SKM-1 treated with dmso at 0.1 percent for 144 hours (cell line): ENCODE measurements at regions not wholly inside any gene's neighbourhood (a gene's known extent, or its start where the extent isn't known, plus 50 kb on each side); places are given as distances from the start of the nearest gene placed in this dataset.
"Not testable (repeated sequence)": the region's sequence is repeated elsewhere in the genome, so short reads cannot be mapped to it uniquely, and the experiment has no call there.

Experiments
- DNase-seq: peaks from one replicate; lab custom pipeline; 2025; ENCODE audit not compliant: unreplicated experiment; lab: John Stamatoyannopoulos, UW

DNA sequence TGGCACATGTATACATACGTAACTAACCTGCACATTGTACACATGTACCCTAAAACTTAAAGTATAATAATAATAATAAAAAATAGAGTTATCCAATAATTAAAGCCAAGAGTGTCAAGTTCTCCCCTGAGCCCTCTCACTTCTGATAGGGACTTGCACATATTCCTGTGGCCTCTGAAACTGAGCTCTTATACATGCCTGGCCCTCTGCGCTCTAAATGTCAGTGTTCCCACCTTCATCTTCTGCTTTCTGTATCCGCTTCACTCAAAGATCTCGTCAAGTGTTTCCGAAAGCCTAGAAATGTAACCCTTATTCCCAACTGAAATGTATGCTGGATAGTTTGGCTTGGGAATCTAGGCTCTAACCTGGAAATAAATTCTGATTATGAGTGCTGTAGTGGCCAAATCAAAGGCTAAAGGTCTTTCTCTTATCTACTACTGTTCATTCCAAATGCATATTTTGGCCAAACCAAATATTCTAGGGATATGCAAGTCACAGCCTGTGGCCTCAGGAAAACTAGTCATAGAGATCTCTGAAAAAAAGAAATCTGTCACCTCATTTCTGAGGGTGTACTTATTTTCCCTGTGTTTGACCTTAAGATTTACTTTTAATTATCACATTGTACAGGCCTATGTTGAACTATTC is 99.5 kb upstream of the LYPLAL1 start:
- no peak for DNase-seq

DNA sequence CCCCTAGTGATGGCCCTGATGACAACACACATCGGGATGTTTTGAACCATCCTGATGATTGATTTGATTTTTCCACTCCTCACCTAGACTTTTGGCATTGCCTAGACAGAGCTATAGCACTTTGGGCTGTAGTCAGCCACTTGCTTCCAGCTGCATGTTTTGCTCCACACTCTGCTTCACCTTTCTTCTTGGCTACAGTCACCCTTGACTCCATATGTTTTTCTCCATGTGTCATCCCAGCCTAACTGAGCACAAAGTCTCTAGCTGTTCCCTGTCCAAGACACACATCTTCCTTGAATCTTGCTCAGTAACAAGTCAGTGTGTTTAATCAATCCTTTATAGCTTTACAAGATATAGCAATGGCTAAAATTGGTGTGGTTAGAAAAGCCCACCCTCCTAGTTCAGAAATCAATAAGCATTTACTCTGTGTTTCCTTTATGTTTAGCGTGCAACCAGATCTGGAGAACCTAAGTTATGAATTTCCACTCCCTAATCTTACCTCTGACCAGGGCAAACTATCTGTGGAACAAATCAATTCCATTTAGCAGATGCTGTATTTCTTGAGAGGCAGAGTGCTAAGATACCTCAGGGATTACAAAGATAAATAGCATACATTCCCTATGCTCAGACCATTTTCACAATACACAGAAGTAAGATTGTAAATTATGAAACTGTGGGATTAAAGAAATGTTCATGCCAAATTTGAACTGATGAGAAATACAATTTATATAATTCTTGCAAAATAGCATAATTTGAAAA is 98.4 kb upstream of the LYPLAL1 start:
- no peak for DNase-seq

DNA sequence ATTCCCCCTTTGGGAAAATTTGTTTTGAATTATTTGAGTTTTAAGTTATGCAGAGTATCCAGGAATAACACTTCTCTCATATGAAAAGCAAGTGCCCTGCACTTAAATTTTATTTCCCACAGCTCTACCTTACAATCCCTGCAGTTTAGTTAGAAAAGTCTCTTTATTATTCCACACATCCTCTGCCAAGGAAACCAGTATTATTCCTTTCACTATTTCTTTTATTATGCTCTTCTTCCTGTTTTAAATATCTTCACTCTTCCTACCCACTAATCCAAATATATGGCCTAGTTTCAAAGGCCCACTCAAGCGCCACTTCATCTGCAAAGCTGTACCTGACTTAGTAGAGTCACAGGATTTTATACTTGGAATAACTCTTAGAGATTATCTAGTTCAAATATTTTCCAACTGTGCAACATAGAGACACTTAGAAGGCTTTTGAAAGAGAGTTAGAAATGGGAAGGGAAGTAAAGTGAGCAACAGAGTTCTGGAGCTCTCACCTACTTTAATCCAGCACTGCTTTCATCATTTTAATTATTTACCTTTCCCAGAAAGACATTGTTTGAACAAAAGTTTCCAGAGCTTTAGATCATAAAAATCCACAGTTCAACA is 97.2 kb upstream of the LYPLAL1 start:
- DNase-seq = no peak

DNA sequence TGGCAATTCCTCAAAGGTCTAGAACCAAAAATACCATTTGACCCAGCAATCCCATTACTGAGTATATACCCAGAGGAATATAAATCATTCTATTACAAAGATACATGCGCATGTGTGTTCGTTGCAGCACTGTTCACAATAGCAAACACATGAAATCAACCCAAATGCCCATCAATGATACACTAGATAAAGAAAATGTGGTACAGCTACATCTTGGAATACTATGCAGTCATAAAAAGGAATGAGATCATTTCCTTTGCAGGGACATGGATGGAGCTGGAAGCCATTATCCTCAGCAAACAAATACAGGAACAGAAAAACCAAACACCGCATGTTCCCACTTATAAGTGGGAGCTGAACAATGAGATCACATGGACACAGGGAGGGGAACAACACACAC is 95.9 kb upstream of the LYPLAL1 start:
- not testable (repeated sequence) for DNase-seq

DNA sequence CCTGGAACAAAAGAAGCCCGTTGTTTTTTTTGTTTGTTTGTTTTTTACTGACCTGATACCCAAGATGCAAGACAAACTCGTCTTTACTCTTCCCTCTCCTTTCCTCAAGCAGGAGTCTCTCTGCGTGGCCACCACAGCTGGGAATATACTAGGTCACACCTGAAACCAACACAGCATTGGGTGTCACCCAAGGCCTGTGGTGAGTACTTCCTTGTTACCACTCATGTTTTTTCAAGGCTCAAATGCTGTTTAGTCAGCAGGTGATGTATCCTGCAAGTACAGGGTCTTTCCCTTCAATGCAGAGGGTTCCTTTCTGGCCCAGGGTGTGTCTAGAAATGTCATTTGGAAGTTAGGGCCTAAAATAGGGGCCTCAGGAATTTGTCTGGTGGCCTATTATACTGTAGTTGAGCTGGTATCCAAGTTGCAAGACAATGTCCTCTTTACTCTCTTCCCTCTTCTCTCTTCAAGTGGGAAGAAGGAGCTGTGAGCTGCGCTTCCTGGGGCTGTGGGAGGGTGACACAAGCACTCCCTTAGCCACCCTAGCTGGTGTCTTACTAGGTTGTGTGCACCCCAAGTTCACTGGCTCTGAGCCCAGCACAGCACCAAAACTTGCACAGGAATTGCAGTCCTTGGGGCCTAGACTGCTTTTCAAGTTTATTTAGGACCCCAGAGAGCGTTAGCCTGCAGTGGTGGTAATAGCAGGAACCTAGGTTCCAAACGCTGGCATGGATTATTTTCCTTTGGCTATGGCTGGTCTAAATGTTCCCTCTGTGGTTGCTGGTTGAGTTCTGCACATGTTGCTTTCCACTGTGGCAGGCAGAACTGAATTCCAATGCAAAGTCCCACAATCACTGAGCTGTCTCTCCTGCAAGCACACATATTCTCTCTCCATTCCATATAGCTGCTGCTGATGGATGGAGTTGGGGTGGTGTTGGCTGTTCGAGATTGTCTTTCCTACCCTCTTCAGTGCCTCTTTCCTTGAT is 91.4 kb upstream of the LYPLAL1 start:
- DNase-seq = no peak

DNA sequence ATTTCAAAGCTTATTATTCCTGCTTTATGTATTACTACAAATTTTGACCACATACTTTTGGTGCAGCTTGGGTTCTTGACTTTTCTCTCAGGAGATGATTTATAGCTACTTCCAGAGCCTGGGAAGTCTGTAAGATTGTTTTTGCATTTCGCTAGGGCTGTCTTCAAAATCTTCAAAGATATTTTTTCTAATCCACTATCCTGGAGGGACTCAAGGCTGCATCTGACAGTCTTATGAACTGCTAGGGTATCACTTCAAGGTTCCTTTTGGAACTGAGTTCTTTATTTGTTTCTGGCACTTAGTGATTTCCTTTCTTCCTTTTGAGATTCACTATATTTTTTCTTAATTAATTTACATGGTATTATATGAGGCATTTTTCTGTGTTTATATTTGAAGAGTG is 90.0 kb upstream of the LYPLAL1 start:
- DNase-seq = no peak

DNA sequence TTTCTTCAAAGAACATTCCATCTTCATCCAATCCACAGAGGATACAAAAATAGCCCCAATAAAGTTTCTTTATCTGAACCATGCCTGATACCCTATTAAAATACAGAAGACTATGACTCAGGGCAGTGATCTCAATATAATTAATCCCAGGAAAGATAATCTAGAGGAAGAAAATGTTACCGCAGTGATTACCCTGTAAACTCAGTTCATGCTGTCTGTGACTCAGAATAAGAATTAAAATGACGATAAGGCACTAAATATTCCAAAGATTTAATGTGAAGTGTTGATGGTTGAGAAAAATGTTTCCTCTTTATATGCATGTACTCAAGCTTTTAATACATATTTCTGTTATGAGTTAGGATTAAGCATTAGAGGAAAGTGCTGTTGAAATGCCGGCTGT is 88.6 kb upstream of the LYPLAL1 start:
- no peak for DNase-seq

DNA sequence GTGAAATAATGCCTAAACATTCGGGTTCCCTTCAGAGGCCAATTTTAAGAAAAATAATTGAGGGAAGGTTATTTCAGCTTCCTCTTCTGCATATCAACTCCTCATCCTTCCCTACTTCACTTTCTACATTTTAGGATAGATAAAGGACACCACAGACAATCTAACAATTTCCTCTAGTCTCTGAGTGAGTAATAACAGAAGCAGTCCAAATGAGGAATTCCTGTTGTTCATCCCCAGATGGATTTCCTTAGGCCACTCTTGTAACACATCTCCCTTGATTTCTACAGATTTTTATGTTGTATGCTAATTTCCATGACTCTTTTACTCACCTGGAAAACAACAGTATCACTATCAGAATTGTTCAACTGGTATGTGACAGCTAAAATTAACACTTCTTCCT is 87.7 kb upstream of the LYPLAL1 start:
- peak; percentile 28 for DNase-seq

DNA sequence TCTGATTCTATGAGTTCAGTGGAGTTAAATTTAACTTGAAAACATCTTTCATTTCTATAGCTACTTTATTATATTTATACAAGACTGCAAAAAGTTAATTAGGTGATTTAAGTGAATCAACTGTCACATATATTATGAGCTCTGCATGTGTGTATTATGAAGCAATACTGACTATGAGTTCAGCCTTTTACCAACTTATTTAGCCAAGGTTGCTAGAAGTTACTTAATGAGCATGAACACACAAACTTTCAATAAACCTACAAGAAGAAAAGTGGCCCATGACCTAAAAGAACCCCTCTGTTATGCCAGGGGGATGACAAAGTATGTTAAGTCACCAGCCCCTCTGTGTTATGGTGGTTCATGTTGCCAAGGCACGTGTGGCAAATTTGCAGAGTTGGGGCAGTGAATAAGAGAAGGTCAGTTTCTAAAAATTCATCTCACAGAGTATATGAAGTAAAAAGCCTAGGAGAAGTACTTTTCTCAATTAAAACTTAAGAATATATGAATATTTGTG is 86.7 kb upstream of the LYPLAL1 start:
- peak; percentile 18 for DNase-seq

DNA sequence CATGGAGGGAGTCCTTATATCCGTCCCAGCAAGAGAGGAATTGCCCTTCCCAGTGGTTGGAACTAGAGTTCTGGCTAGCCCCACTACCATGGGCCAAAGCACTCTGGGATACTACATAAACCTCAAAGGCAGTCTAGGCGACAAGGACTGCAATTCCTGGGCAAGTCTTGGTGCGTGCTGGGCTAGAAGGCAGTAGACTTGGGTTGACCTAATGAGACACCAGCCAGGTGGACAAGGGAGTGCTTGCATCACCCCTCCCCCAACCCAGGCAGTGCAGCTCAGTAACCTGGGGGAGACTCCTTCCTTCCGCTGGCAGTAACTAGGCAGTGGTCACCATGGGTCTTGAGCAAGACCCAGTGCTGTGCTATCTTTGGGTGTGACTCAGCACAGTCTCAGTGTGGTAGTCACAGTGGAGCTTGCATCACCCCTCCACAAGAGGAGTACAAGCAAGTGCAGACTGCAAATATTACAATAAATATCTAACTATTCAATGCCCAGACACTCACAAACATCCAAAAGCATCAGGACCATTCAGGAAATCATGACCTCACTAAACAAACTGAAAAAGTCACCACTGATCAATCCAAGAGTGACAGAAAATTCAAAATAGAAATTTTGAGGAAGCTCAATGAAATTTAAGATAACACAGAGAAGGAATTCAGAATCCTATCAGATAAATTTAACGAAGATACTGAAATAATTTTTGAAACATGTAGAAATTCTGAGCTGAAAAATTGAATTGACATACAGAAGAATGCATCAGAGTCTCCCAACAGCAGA is 84.7 kb upstream of the LYPLAL1 start:
- DNase-seq = peak; percentile 100

DNA sequence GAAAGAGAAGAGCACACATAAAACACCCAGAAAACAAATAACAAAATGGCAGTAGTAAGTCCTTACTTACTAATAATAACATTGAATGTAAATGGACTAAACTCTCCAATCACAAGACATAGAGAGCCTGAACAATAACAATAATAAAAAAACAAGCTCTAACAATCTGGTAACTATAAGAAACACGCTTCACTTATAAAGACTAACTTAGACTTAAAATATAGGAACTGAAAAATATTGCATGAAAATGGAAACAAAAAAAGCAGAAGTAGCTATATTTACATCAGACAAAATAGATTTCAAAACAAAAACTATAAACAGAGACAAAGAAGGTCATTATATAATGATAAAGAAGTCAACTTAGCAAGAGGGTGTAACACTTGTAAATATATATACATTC is 83.1 kb upstream of the LYPLAL1 start:
- DNase-seq = peak; percentile 87

DNA sequence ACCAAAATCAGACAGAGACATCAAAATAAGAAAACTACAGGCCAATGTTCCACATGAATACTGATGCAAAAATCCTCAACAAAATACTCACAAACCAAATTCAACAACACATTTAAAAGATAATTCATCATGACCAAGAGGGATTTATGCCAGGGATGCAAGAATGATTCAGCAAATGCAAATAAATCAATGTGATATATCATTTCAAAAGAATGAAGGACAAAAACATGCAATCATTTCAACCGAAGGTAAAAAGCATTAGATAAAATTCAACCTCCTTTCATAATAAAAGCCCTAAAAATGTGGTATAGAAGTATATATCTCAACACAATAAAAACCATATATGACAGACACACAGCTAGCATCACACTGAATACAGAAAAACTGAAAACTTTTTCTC is 81.5 kb upstream of the LYPLAL1 start:
- DNase-seq = no peak

DNA sequence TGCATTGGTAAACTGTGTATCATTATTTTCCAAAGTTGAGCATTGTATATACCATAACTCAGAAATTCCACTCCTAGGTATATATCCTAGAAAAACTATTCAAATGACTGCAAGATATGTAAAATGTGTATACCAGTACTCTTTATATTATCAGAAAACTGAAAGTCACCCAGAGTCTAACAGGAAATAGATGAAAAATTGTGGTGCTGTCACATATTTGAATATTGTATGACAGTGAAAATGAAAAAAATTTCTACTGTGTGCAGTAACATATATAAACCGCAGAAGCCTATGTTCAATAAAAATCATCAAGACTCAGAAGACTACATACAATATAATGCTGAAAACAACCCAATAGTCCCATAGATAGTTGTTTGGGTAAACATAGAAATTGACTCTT is 74.4 kb upstream of the LYPLAL1 start:
- no peak for DNase-seq

DNA sequence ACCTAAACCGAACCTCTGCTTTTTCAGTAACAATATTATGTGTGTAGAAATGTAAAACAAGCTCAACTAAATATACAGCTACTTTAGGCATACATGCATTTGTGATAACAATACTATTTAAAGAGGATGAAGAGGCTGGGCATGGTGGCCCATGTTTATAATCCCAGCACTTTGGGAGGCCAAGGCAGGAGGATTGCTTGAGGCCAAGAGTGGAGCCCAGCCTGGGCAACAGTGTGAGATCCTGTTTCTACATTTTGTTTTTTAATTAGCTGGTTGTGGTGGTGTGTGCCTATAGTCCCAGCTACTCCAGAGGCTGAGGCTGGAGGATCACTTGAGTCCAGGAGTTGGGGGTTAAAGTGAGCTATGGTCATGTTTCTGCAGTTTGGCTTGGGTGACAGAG is 73.6 kb upstream of the LYPLAL1 start:
- no peak for DNase-seq

DNA sequence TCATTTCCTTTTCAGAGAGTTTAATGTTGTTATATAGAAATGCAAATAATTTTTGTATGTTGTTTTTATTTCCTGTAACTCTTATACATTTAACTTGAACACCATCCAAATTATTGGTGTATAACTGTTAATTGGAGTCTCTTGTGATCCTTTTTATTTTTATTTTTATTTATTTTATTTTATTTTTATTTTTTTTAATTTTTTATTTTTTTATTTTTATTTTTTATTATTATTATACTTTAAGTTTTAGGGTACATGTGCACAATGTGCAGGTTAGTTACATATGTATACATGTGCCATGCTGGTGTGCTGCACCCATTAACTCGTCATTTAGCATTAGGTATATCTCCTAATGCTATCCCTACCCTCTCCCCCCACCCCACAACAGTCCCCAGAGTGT is 71.2 kb upstream of the LYPLAL1 start:
- not testable (repeated sequence) for DNase-seq

DNA sequence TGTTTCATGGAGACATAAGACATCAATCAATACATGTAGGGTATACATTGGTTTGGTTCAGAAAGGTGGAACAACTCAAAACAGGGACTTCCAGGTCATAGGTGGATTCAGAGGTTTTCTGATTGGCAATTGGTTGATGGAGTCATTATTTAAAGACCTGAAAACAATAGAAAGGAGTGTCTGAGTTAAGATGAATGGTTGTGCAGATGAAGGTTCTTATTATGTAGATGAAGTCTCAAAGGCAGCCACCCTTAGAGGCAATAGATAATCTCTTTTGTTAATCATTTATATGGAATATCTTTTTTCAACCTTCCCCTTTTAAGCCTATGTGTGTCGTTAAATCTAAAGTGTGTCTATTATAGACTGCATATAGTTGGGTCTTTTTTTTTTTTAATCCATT is 67.8 kb upstream of the LYPLAL1 start:
- DNase-seq = no peak

DNA sequence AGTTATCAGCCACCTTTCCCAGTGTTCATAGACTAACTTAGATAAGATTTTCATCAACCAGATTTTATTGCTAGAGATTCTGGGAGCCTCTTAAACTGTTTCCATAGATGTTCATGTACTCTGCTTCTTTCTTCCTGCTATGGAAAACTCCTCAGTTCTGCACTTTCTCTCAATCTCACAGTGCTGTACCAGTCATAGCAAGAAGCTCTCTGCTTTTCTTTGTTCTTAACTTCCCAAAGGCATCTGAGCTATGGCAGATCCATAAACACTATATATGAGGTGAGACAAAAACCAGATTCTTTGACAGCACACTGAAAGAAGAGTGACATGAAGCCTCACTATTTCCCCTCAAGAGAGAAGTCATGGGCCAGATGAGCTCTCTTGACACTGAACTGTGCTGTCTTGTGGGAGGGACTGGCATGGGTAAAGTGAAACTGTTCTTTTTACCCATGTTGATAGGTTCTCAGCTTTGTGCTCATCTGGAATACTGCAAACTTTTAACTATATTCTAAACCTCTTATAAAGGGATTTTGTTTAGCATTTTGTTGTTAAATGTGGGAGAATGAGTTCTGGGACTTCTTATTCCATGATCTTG is 64.2 kb upstream of the LYPLAL1 start:
- no peak for DNase-seq

DNA sequence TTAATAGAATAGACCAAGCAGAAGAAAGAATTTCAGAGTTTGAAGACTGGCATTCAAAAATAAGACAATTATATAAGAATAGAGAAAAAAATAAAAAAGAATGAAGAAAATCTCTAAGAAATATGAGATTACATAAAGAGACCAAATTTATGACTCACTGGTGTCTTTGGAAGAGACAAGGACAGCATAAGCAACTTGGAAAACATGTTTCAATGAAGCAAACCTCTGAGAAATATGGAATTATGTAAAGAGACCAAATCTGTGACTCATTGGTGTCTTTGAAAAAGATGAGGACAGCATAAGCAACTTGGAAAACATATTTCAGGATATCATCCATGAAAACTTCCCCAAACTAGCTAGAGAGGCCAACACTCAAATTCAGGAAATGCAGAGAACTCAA is 60.4 kb upstream of the LYPLAL1 start:
- DNase-seq = no peak

DNA sequence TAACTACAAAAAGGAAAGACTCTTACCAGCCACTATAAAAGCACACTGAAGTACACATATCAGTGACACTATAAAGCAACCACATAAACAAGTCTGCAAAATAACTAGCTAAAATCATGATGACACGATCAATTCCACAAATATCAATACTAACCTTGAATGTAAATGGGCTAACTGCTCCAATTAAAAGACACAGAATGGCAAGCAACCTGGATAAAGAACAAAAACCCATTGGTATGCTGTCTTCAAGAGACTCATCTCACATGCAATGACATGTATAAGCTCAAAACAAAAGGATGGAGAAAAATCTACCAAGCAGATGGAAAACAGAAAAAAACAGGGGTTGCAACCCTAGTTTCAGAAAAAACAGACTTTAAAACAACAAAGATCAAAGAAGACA is 59.7 kb upstream of the LYPLAL1 start:
- no peak for DNase-seq

DNA sequence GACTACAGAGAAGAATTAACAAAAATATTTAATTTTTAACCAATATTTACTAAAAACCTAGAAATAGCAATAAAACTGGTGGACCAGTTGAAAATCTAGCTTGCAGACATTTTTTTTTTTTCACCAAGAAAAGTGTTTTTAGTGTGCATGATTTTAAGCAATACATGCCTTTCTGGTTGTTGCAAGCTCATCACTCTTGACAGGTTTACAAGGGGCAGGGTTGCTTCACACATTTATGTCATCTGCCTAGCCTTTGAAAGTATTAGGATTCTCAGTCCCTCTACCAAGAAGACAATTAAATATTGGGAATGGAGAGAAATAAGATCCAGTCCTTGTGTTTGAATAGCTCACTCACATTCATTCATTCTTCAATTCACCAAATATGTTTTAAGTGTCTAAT is 53.8 kb upstream of the LYPLAL1 start:
- peak; percentile 27 for DNase-seq
